Umbilical cord (tissue), 1 donor: ENCODE measurements at regions not wholly inside any gene's neighbourhood (a gene's known extent, or its start where the extent isn't known, plus 50 kb on each side); places are given as distances from the start of the nearest gene placed in this dataset.
"Not testable (repeated sequence)": the region's sequence is repeated elsewhere in the genome, so short reads cannot be mapped to it uniquely, and the experiment has no call there.

Source experiments
- DNase-seq: peaks from one replicate; pipeline ENCODE4 v3.0.0-alpha.2; 2015; ENCODE audit warnings: low spot score

DNA sequence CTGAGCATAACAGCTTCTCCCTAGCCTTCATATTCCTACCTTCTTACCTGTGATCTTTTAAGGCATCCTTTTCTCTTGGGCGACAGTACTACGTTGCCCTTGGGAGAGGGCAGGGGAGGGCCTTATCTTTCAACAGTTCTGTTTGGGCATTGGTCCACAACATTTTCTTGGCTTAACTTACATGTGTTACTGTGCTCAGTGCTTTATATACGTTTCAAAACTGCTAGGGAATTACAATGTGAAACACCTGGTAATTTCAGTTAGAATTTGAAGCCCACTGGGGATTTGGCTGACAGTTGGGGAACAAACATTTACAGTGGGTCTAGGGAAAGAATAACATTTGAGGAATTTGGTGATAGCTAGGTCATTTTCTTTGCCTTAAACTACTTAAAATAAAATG lies 667.1 kb downstream of the PRIM2 start:
- DNase-seq, result not testable (repeated sequence)

GRCh38 chr6:57985734-57986133 lies 668.3 kb downstream of the PRIM2 start:
- not testable (repeated sequence) for DNase-seq

- not testable (repeated sequence) for DNase-seq
Measured at GRCh38 chr6:57986584-57986983, 669.2 kb downstream of the PRIM2 start.

DNA sequence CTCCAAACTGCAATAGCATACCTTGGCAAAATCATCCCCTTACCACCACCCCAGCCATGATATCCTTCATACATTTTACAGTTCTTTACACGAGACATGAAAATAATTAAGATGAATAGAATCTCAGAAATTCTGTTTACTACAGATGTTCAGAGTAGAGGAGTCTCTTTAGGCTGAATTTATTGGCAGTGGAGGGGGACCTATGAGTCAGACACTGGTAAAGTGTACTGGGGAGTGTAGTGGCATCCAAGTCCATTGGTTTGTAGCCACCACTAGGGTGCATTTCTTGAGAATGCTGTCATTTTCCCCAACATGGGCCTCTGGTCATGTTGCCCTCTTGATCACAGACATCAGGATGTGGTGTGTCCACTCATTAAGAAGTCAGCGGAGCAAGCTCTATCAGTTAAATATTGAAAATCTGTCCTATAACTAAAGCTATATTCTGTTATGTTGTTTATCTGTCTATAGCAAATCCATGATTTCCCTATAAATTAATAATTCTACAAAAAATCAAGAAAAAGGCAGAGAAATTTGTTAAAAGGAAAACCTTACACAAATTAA lies 672.2 kb downstream of the PRIM2 start:
- DNase-seq, result not testable (repeated sequence)

GRCh38 chr6:57998858-57999619 lies 681.6 kb downstream of the PRIM2 start:
- DNase-seq, result not testable (repeated sequence)

DNA sequence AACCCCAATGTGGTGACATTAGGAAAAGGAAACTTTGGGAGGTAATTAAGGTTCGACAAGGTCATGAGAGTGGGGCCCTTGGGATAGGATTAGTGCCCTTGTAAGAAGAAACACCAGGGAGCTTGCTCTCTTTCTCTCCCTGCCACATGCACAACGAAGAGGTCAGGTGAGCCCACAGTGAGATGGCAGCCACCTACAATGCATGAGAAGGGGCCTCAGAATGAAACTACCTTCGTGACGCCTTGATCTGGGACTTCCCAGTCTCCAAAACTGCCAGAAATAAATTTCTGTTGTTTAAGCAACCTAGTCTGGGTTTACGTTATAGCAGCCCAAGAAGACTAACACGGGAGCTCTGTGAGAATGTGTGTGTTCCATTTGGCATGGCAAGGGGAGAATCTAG lies 682.8 kb downstream of the PRIM2 start:
- DNase-seq, result not testable (repeated sequence)

DNA sequence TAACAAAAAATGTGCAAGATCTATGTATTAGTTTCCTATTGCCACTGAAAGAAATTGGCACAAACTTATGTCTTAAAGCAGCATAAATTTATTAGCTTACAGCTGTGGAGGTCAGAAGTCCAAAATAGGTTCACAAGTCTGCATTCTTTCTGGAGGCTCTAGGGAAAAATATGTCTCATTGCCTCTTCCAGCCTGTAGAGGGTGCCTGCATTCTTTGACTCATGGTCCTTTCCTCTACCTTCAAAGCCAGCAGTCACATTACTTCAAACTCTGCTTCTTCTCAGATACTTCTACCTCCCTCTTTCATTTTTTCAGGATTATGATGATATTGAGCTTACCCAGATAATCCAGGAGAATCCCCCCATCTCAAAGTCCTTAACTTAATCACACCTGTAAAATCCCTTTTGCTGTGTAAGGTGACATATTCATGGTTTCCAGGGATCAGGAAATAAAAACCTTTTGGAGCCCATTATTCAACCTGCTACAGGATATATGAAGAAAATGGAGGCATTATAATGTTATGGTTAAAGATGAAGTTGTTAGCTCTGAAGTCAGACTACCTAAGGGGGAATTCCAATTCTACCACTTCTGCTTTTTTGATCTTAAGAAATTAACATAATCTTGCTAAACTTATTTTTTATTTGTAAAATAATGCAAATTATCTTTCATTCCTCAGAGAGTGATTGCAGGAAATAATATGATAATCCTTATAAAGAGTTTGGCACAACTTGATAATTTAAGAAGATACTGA lies 686.2 kb downstream of the PRIM2 start:
- DNase-seq, result not testable (repeated sequence)

- DNase-seq, result peak; percentile 1
Measured at GRCh38 chr6:58007334-58008000, 690.0 kb downstream of the PRIM2 start.

GRCh38 chr6:58008001-58008335 lies 690.5 kb downstream of the PRIM2 start:
- not testable (repeated sequence) for DNase-seq

GRCh38 chr6:58011954-58012600 lies 694.6 kb downstream of the PRIM2 start:
- not testable (repeated sequence) for DNase-seq

GRCh38 chr6:58016614-58017013 lies 699.2 kb downstream of the PRIM2 start:
- not testable (repeated sequence) for DNase-seq

GRCh38 chr6:58028188-58028587 lies 710.8 kb downstream of the PRIM2 start:
- DNase-seq, result not testable (repeated sequence)

DNA sequence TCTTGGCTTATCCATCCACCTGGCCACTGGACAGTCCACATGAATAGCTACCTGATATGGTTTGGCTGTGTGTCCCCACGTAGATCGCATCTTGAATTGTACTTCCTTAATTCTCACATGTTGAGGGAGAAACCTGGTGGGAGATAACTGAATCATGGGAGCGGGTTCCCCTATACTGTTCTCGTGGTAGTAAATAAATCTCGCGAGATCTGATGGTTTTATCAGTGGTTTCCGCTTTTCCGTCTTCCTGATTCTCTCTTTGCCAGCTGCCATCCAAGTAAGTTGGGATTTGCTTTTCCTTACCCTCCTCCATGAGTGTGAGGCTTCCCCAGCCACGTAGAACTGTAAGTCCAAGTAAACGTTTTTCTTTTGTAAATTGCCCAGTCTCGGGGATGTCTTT lies 720.8 kb downstream of the PRIM2 start:
- not testable (repeated sequence) for DNase-seq

DNA sequence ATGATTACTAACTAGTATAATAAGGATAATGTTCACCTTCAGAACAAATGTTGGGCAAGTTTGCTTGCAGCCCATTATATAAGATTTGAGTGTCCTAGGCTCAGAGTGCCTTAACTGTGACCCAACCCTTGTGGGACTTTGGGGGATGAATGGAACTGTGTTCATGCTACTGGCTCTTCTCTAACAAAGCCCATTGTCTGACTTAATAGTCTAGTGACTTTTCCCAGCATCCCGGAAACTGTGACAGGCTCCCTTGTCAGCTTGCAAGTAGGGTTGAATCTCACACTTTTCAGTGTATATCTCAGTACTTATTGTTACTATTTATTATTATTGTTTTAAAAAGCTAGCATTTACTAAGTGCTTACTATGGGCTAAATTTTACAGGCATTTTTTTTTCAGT lies 729.2 kb downstream of the PRIM2 start:
- not testable (repeated sequence) for DNase-seq

- DNase-seq, result not testable (repeated sequence)
Measured at GRCh38 chr6:58047389-58047788, 730.0 kb downstream of the PRIM2 start.

- DNase-seq, result not testable (repeated sequence)
Measured at GRCh38 chr6:58047865-58048264, 730.4 kb downstream of the PRIM2 start.

DNA sequence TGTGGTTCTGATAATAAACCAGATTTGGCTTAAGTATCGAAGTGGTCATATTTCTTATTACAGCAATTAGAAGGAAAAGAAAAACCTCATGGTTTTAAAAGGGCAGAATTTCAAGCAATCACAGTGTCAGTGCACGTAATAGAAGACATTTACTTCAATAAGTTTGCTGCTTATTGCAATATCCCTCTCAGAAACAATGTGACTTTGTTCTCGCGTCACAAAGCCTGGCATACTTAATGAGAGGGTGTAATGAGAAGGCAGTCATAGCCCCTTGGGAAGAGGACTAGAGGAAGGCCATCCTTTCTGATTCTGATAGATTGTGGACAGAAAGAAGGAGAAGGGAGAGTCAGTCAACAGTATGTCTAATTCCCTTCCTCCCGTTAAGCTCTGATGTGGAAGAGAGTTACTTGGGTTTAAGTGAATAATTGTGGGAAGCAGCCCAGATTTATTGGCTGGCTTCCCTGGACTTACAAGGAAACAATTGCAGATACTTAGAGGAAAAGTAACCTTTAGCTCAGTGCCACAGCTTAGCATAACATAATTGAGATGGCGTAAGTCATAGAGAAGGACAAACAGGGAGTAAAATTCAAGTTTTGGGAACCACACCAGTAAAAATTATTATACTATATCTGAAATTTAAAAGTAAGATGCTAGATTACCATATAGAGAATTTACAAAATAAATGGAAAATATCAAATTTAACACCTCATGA lies 738.2 kb downstream of the PRIM2 start:
- not testable (repeated sequence) for DNase-seq

DNA sequence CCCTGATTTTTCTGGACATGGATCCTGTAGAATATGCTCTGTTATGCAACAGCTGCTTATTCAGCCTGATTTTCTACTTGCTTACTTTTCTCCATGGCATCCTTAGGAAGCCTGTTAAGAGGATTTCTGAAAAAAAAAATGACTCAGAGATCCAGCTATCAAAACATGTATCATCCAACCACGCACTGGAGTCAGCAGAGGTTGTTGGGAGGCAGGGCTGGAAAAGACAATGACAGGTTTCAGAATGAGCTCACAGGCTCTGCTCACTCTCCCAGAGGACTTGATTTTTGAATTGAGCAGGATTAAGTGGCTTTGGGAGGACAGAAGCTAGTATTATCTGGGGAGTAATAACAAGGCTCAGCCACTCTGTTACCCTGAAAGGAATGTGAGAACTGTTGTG lies 742.3 kb downstream of the PRIM2 start:
- DNase-seq, result peak; percentile 9

GRCh38 chr6:58063542-58063941 lies 746.1 kb downstream of the PRIM2 start:
- DNase-seq, result not testable (repeated sequence)

- not testable (repeated sequence) for DNase-seq
Measured at GRCh38 chr6:58067867-58068548, 750.6 kb downstream of the PRIM2 start.
